Loucy (cell line): ENCODE measurements at regions not wholly inside any gene's neighbourhood (a gene's known extent, or its start where the extent isn't known, plus 50 kb on each side); places are given as distances from the start of the nearest gene placed in this dataset.

Experiments
- H2AFZ ChIP-seq: fragments of 200-600 bp; sonication (generic); 2 replicates; pipeline ENCODE4 v1.6.0; 2016; ENCODE audit warnings: antibody characterized with exemption, mild to moderate bottlenecking, low read length, moderate library complexity
- H3F3A ChIP-seq: fragments of 200-600 bp; 2 replicates; pipeline ENCODE4 v1.6.0; 2016; ENCODE audit warnings: antibody characterized with exemption, low read depth, mild to moderate bottlenecking
- H3K27me3 ChIP-seq: fragments of 200-600 bp; sonication (generic); 2 replicates; pipeline ENCODE4 v1.6.1; 2014; ENCODE audit warnings: low read length, mild to moderate bottlenecking; ENCODE audit not compliant: insufficient read depth, poor library complexity, severe bottlenecking
- H3K36me3 ChIP-seq: fragments of 200-600 bp; sonication (generic); 2 replicates; pipeline ENCODE4 v1.6.1; 2016; ENCODE audit warnings: low read length; ENCODE audit not compliant: insufficient read depth
- H3K4me1 ChIP-seq: fragments of 200-600 bp; sonication (generic); 2 replicates; pipeline ENCODE4 v1.5.1; 2014; ENCODE audit warnings: low read length, mild to moderate bottlenecking; ENCODE audit not compliant: insufficient read depth, poor library complexity, severe bottlenecking
- H3K4me2 ChIP-seq: fragments of 200-600 bp; sonication (generic); 2 replicates; pipeline ENCODE4 v1.6.0; 2014; ENCODE audit warnings: antibody characterized with exemption, low read length, low read depth, mild to moderate bottlenecking; ENCODE audit not compliant: poor library complexity, severe bottlenecking
- H3K4me3 ChIP-seq: fragments of 200-600 bp; sonication (generic); 2 replicates; pipeline ENCODE4 v1.5.1; 2014; ENCODE audit warnings: low read length, mild to moderate bottlenecking, mixed read lengths; ENCODE audit not compliant: poor library complexity, severe bottlenecking
- H3K79me2 ChIP-seq: fragments of 200-600 bp; sonication (generic); 2 replicates; pipeline ENCODE4 v1.6.1; 2014; ENCODE audit warnings: low read length; ENCODE audit not compliant: insufficient read depth
- H3K9ac ChIP-seq: fragments of 200-600 bp; sonication (generic); 2 replicates; pipeline ENCODE4 v1.6.0; 2014; ENCODE audit warnings: mild to moderate bottlenecking, low read depth, low read length, moderate library complexity; ENCODE audit not compliant: poor library complexity, severe bottlenecking
- H3K9me2 ChIP-seq: fragments of 200-600 bp; sonication (generic); replicated peaks from 2 replicates; pipeline ENCODE4 v1.6.1; 2016; ENCODE audit warnings: low read depth, low read length, mixed read lengths
- H3K9me3 ChIP-seq: fragments of 200-600 bp; sonication (generic); 2 replicates; pipeline ENCODE4 v1.6.1; 2014; ENCODE audit warnings: mild to moderate bottlenecking, antibody characterized with exemption, low read length, low read depth; ENCODE audit not compliant: insufficient read depth
- H4K20me1 ChIP-seq: fragments of 200-600 bp; sonication (generic); 2 replicates; pipeline ENCODE4 v1.6.0; 2014; ENCODE audit warnings: antibody characterized with exemption, low read length, mild to moderate bottlenecking; ENCODE audit not compliant: insufficient read depth, poor library complexity, severe bottlenecking
- CTCF ChIP-seq: fragments of 200-600 bp; sonication (generic); conservative IDR thresholded peaks from 2 replicates; pipeline ENCODE4 v1.5.1; 2014; ENCODE audit warnings: mild to moderate bottlenecking, antibody characterized with exemption, low read length
- EZH2phosphoT487 ChIP-seq: fragments of 200-600 bp; IDR thresholded peaks from 2 replicates; pipeline ENCODE4 v1.6.1; 2018; ENCODE audit warnings: antibody characterized with exemption, mild to moderate bottlenecking, moderate library complexity, borderline replicate concordance

DNA sequence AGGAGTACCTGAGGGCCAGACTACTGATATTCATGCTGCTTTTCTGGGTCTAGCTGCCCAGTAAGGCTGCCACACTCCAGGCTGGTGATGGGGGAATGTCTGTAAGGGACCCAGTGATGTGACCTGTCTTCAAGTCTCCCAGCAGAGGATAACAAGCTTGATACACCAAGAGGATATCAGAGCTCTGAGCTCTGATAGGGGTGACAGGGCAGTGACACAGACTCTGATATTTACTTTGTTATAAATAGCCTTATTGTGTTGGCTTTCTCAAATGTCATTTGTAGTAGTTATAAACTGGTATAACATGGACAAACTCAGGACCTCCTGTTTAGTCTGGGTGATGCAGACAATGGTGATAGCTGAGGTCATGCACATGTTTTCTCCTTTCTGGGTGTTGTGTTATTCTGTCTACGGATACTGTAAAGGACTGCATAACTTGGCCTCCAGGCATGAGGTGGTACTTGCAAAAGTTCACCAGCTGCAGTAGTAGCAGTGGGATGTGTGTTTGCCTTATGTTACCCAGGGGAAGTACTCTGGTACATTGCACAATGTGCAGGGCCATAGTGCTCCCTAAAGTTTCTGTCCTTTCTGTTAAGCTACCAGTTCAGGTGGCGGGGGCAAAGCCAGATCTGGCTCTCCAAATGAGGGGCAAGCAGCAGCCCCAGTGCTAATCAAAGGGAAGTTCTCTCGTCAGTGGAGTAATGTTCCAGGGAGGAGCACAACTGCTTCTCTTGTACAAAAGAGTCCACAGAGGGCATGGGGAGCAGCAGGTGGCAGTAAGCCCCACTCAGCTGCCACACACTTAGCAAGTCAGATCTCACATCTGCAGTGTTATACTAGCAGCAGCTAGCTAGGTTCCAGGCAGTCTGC is 812.2 kb downstream of the JRKL start:
- Histone ChIP-seq H2AFZ (no peak overlapping the region), H3K9me3 (no peaks in the 10 kb centered on the region), H3K4me1 (no peaks in the 10 kb centered on the region), H3K4me2 (no peak overlapping the region), H3K27me3 (no peaks in the 10 kb centered on the region), H3K36me3 (no peaks in the 10 kb centered on the region), H3F3A (no peaks in the 10 kb centered on the region), H3K9ac (no peak overlapping the region), H3K9me2 (no peaks in the 10 kb centered on the region), H3K79me2 (no peaks in the 10 kb centered on the region), H3K4me3 (no peak overlapping the region), H4K20me1 (no peaks in the 10 kb centered on the region)
- TF ChIP-seq EZH2phosphoT487 (no peak), CTCF (no peak)

DNA sequence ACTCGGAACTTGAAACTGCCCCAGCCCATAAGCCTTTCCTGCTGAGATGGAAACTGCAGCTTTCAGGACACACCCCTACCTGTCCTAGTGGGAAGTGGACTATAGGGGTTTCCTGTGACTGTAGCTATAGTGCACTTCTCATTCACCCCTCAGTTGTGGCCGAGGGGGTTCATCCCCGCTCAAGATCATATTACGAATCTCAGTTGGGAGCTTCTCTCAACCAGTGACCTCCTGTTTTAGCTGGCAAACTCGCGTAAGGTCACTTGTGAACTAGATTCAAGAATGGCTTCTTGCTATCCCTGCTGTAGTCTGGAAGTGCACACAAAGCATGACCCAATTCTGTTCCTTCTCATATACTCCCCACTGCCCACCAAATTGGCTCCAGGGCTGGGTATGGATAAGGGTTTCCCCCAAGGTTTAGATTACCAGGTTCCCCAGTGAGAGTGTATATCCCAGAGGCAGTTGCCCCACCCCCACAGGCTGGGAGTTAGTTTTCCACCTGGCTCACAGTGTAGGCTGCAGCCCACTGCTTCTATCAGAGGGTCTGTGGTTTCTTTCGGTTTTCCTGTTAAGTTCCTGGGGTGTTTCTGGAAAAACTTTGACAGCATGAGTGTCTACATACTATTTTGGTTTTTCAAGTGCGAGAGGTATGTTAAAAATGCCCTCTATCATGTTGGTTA is 812.9 kb downstream of the JRKL start:
- no peaks in the 10 kb centered on the region for H3F3A ChIP-seq
- no peak overlapping the region for H3K4me3 ChIP-seq
- H3K36me3 ChIP-seq, result no peaks in the 10 kb centered on the region
- no peak overlapping the region for H3K4me2 ChIP-seq
- no peaks in the 10 kb centered on the region for H3K9me3 ChIP-seq
- H3K79me2 ChIP-seq, result no peaks in the 10 kb centered on the region
- no peaks in the 10 kb centered on the region for H3K4me1 ChIP-seq
- H4K20me1 ChIP-seq, result no peaks in the 10 kb centered on the region
- TF ChIP-seq CTCF (no peak), EZH2phosphoT487 (no peak)
- no peaks in the 10 kb centered on the region for H3K27me3 ChIP-seq
- H3K9ac ChIP-seq, result no peak overlapping the region
- H2AFZ ChIP-seq, result no peak overlapping the region
- H3K9me2 ChIP-seq, result no peaks in the 10 kb centered on the region

- Histone ChIP-seq H3K4me2 (no peak overlapping the region), H3K9ac (no peak overlapping the region), H3K9me2 (no peaks in the 10 kb centered on the region), H3K4me3 (no peak overlapping the region), H3K4me1 (no peaks in the 10 kb centered on the region), H4K20me1 (no peaks in the 10 kb centered on the region), H3K36me3 (no peaks in the 10 kb centered on the region), H3K79me2 (no peaks in the 10 kb centered on the region), H3K27me3 (no peaks in the 10 kb centered on the region), H3F3A (no peaks in the 10 kb centered on the region), H3K9me3 (no peaks in the 10 kb centered on the region), H2AFZ (no peak overlapping the region)
- TF ChIP-seq EZH2phosphoT487, result no peak
- TF ChIP-seq CTCF, result no peak
These were observed 828.2 kb downstream of the JRKL start for GRCh38 chr11:97218011-97218410.
